ENCODE measurements at regions not wholly inside any gene's neighbourhood (a gene's known extent, or its start where the extent isn't known, plus 50 kb on each side); places are given as distances from the start of the nearest gene placed in this dataset.
"Not testable (repeated sequence)": the region's sequence is repeated elsewhere in the genome, so short reads cannot be mapped to it uniquely, and the experiment has no call there.

GRCh38 chr1:55309786-55310504 is 94.8 kb upstream of the USP24 start:
- no peak for DNase-seq (ENCODE audit: low read depth in 2 of 2)

GRCh38 chr1:55309053-55309452 is 93.9 kb upstream of the USP24 start:
- DNase-seq (ENCODE audit: low read depth in 2 of 2), result no peak

- DNase-seq (ENCODE audit: low read depth in 2 of 2), result no peak
Measured at GRCh38 chr1:55305735-55306134, 90.6 kb upstream of the USP24 start.

GRCh38 chr1:55304229-55304740 is 89.1 kb upstream of the USP24 start:
- no peak for DNase-seq (ENCODE audit: low read depth in 2 of 2)

- no peak for DNase-seq (ENCODE audit: low read depth in 2 of 2)
Measured at GRCh38 chr1:55302972-55303371, 87.8 kb upstream of the USP24 start.

GRCh38 chr1:55301912-55302311 is 86.7 kb upstream of the USP24 start:
- no peak for DNase-seq (ENCODE audit: low read depth in 2 of 2)

GRCh38 chr1:55300975-55301374 is 85.8 kb upstream of the USP24 start:
- no peak for DNase-seq (ENCODE audit: low read depth in 2 of 2)

GRCh38 chr1:55298167-55298894 is 83.2 kb upstream of the USP24 start:
- no peak for DNase-seq (ENCODE audit: low read depth in 2 of 2)

GRCh38 chr1:55296247-55296646 is 81.1 kb upstream of the USP24 start:
- not testable (repeated sequence) for DNase-seq (ENCODE audit: low read depth in 2 of 2)

- no peak for DNase-seq (ENCODE audit: low read depth in 2 of 2)
Measured at GRCh38 chr1:55289614-55290013, 74.5 kb upstream of the USP24 start.

- DNase-seq (ENCODE audit: low read depth in 2 of 2), result no peak
Measured at GRCh38 chr1:55289042-55289441, 73.9 kb upstream of the USP24 start.

- DNase-seq (ENCODE audit: low read depth in 2 of 2), result no peak
Measured at GRCh38 chr1:55288245-55288644, 73.1 kb upstream of the USP24 start.

- no peak for DNase-seq (ENCODE audit: low read depth in 2 of 2)
Measured at GRCh38 chr1:55287723-55288122, 72.6 kb upstream of the USP24 start.

GRCh38 chr1:55286856-55287602 is 71.9 kb upstream of the USP24 start:
- peak in 1 of 2 donors; percentile 5 for DNase-seq (ENCODE audit: low read depth in 2 of 2)

GRCh38 chr1:55285834-55286233 is 70.7 kb upstream of the USP24 start:
- DNase-seq (ENCODE audit: low read depth in 2 of 2), result no peak

- DNase-seq (ENCODE audit: low read depth in 2 of 2), result no peak
Measured at GRCh38 chr1:55284856-55285255, 69.7 kb upstream of the USP24 start.

- DNase-seq (ENCODE audit: low read depth in 2 of 2), result no peak
Measured at GRCh38 chr1:55282058-55282457, 66.9 kb upstream of the USP24 start.

- DNase-seq (ENCODE audit: low read depth in 2 of 2), result no peak
Measured at GRCh38 chr1:55280731-55281130, 65.6 kb upstream of the USP24 start.

GRCh38 chr1:55279627-55280026 is 64.5 kb upstream of the USP24 start:
- no peak for DNase-seq (ENCODE audit: low read depth in 2 of 2)

- DNase-seq (ENCODE audit: low read depth in 2 of 2), result no peak
Measured at GRCh38 chr1:55278378-55278777, 63.2 kb upstream of the USP24 start.

GRCh38 chr1:55277377-55278130 is 62.4 kb upstream of the USP24 start:
- peak; percentile 66 to 72 for DNase-seq (ENCODE audit: low read depth in 2 of 2)
